Testis (tissue), 2 donors: ENCODE measurements at regions not wholly inside any gene's neighbourhood (a gene's known extent, or its start where the extent isn't known, plus 50 kb on each side); places are given as distances from the start of the nearest gene placed in this dataset.

Experiments used
- DNase-seq: peaks from one replicate; pipeline ENCODE4 v3.0.0-alpha.2; 2019
- H3K27ac ChIP-seq, 2 donors: fragments of 200-600 bp; sonication (generic); one replicate each; pipeline ENCODE4 v1.5.1; 2019
- H3K27me3 ChIP-seq: fragments of 200-600 bp; sonication (generic); one replicate; pipeline ENCODE4 v1.5.1; 2019
- H3K36me3 ChIP-seq: fragments of 200-600 bp; sonication (generic); one replicate; pipeline ENCODE4 v1.5.1; 2017; ENCODE audit warnings: low read depth; ENCODE audit errors: missing control alignments
- H3K4me1 ChIP-seq: fragments of 200-600 bp; sonication (generic); one replicate; pipeline ENCODE4 v1.5.1; 2019
- H3K4me3 ChIP-seq, 2 donors: fragments of 200-600 bp; sonication (generic); one replicate each; pipeline ENCODE4 v1.5.1; 2017 to 2019
- H3K9me3 ChIP-seq: fragments of 200-600 bp; sonication (generic); one replicate; pipeline ENCODE4 v1.5.1; 2017
- CTCF ChIP-seq, 3 experiments: fragments of 450-650 bp in 2 of 3; fragments of 200-600 bp in 1 of 3; sonication (generic) in 1 of 3; IDR thresholded peaks; one replicate each; pipeline ENCODE4 v1.5.1; 2016 to 2019; ENCODE audit warnings: antibody characterized with exemption in 3 of 3, mild to moderate bottlenecking in 2 of 3, moderate library complexity in 1 of 3
- POLR2A ChIP-seq: fragments of 450-650 bp; IDR thresholded peaks from one replicate; pipeline ENCODE4 v1.6.1; 2017; ENCODE audit warnings: antibody characterized with exemption, mild to moderate bottlenecking, moderate library complexity
- WGBS, 2 donors: methylation state at CpG; one replicate each; pipeline ENCODE4 v1.1.5; 2018; 5-methylcytosine and 5-hydroxymethylcytosine counted together
- intact Hi-C: fragments of 100-400 bp; cut with DNase I; formaldehyde crosslinking; loops from one replicate; pipeline ENCODE4 v1.15.1; 2023; ENCODE audit warnings: low total_unique reads

GRCh38 chr15:69647142-69647513 lies 194.5 kb downstream of the RPLP1 start:
- Histone ChIP-seq H3K36me3 (no peaks in the 10 kb centered on the region), H3K27me3 (no peaks in the 10 kb centered on the region), H3K27ac (no peak overlapping the region), H3K4me1 (no peaks in the 10 kb centered on the region), H3K4me3 (no peak overlapping the region), H3K9me3 (no peaks in the 10 kb centered on the region)
- DNase-seq = no peak
- TF ChIP-seq CTCF (IDR thresholded peaks at IDR 0.05) (no peak), POLR2A (no peak)
- 40 to 63% methylated on average over 1 of the region's 1 CpG for WGBS, 2 donors
- intact Hi-C loops = no loop called here

GRCh38 chr15:69648212-69648611 lies 195.6 kb downstream of the RPLP1 start:
- no peak for DNase-seq
- intact Hi-C loops = no loop called here
- no peaks in the 10 kb centered on the region for H3K27me3 ChIP-seq
- no peak overlapping the region for H3K4me3 ChIP-seq
- 21 to 22% methylated on average over 14 of the region's 14 CpGs for WGBS, 2 donors
- no peaks in the 10 kb centered on the region for H3K36me3 ChIP-seq
- no peaks in the 10 kb centered on the region for H3K9me3 ChIP-seq
- H3K27ac ChIP-seq = no peak overlapping the region
- no peaks in the 10 kb centered on the region for H3K4me1 ChIP-seq
- TF ChIP-seq POLR2A = no peak
- no peak for TF ChIP-seq CTCF (IDR thresholded peaks at IDR 0.05)

GRCh38 chr15:69648775-69649735 lies 196.4 kb downstream of the RPLP1 start:
- Histone ChIP-seq H3K4me1 (no peaks in the 10 kb centered on the region), H3K27ac (no peak overlapping the region), H3K9me3 (no peaks in the 10 kb centered on the region), H3K36me3 (no peaks in the 10 kb centered on the region), H3K27me3 (no peaks in the 10 kb centered on the region), H3K4me3 (no peak overlapping the region)
- no peak for DNase-seq
- no peak for TF ChIP-seq CTCF (IDR thresholded peaks at IDR 0.05)
- no peak for TF ChIP-seq POLR2A
- 81 to 82% methylated on average over 13 of the region's 13 CpGs for WGBS, 2 donors
- intact Hi-C loops = no loop called here

- Histone ChIP-seq H3K27me3 (no peaks in the 10 kb centered on the region), H3K4me1 (no peaks in the 10 kb centered on the region), H3K36me3 (no peaks in the 10 kb centered on the region), H3K4me3 (no peak overlapping the region), H3K9me3 (no peaks in the 10 kb centered on the region), H3K27ac (no peak overlapping the region)
- no peak for DNase-seq
- intact Hi-C loops = no loop called here
- TF ChIP-seq POLR2A (no peak), CTCF (IDR thresholded peaks at IDR 0.05) (no peak)
- WGBS, 2 donors = 89 to 96% methylated on average over 1 of the region's 1 CpG
Measured at GRCh38 chr15:69652293-69652692, 199.7 kb downstream of the RPLP1 start.
